NCI-H128 (cell line): ENCODE measurements at regions not wholly inside any gene's neighbourhood (a gene's known extent, or its start where the extent isn't known, plus 50 kb on each side); places are given as distances from the start of the nearest gene placed in this dataset.
"Not testable (repeated sequence)": the region's sequence is repeated elsewhere in the genome, so short reads cannot be mapped to it uniquely, and the experiment has no call there.

Source experiments
- DNase-seq: peaks from one replicate; lab custom pipeline; 2025; ENCODE audit not compliant: unreplicated experiment; lab: John Stamatoyannopoulos, UW

- DNase-seq = no peak
These were observed 50.9 kb upstream of the PDE1A start for GRCh38 chr2:182477774-182478173.

DNA sequence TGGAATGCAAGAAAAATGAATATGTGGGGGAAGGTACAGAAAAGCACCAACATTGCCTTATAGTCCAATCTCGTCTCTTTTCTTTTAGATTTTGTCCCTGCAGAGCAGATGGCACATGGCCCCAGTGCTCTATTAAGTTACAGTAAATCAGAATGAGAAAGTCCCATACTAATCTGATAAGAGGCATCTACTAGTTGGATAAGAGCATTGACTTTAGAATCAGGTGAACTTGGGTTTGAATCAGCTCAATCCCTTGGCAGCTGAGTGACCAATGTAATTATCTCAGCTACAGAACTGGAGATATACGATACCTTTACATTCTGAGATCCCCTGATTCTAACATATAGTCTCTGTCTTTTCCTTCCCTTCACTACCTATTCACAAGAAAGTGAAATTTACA lies 54.8 kb upstream of the PDE1A start:
- DNase-seq = no peak

- DNase-seq = no peak
These were observed 55.7 kb upstream of the PDE1A start for GRCh38 chr2:182482511-182482910.

GRCh38 chr2:182496596-182496995 lies 69.8 kb upstream of the PDE1A start:
- no peak for DNase-seq

GRCh38 chr2:182499706-182500470 lies 73.1 kb upstream of the PDE1A start:
- no peak for DNase-seq

- DNase-seq = no peak
These were observed 77.0 kb upstream of the PDE1A start for GRCh38 chr2:182503886-182504285.

GRCh38 chr2:182504903-182505302 lies 78.1 kb upstream of the PDE1A start:
- no peak for DNase-seq

GRCh38 chr2:182506606-182507005 lies 79.8 kb upstream of the PDE1A start:
- no peak for DNase-seq

DNA sequence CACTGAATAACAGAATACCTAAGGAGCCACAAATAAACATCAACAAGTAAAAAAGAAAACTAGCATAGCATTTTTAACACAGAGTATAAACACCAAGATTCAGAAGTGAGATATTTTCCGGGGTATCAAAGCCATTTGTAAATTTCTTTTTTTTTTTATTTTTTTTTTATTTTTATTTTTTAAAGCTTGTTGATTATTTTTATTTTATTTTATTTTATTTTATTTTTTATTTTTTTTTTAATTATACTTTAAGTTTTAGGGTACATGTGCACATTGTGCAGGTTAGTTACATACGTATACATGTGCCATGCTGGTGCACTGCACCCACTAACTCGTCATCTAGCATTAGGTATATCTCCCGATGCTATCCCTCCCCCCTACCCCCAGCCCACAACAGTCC lies 81.7 kb upstream of the PDE1A start:
- DNase-seq = not testable (repeated sequence)

GRCh38 chr2:182509216-182509615 lies 82.4 kb upstream of the PDE1A start:
- no peak for DNase-seq

GRCh38 chr2:182521453-182522404 lies 94.9 kb upstream of the PDE1A start:
- no peak for DNase-seq

- no peak for DNase-seq
These were observed 95.6 kb upstream of the PDE1A start for GRCh38 chr2:182522405-182522896.

DNA sequence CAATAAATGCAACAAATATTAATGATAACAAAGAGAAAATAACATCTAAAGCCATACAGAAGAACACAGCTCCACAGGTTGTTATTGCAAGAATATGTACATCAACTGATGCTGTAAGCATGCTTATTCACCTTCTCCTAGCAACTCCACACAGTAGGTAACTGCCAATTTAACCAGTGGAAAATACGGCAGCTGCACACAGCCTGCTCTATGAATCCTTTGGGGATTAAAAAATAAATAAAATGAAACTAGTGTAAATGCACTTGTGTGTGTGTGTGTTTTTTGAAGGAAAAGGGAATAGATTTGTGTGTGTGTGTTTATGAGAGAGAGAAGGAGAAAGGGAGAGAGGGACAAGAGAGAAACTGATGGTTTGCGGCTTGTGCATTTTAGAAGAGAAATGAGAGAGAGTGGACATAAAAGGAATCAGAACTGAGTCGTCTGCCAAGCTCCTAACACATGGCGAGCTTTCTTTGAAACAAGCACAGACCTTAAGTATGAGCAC lies 96.2 kb upstream of the PDE1A start:
- no peak for DNase-seq

- DNase-seq = no peak
These were observed 103.8 kb upstream of the PDE1A start for GRCh38 chr2:182530636-182531035.

- DNase-seq = no peak
These were observed 113.4 kb upstream of the PDE1A start for GRCh38 chr2:182540252-182540651.

DNA sequence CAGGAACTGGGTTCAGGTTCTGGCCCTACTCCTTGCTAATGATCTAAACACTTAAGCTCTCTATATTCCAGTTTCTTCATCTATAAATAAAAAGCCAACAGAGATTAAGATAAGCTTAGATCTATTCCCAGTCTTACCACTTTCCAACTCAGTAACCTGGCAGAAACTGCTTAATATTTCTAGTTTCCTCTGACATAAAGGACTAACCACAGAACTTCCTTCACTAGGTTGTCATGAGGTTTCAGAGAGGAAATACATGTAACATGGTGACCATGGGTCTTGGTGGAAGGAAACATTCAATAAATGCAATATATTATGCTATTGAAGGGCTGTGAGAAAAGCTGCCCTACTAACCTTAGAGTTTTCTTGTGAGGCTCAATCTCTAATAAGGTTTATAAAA lies 114.4 kb upstream of the PDE1A start:
- DNase-seq = no peak

DNA sequence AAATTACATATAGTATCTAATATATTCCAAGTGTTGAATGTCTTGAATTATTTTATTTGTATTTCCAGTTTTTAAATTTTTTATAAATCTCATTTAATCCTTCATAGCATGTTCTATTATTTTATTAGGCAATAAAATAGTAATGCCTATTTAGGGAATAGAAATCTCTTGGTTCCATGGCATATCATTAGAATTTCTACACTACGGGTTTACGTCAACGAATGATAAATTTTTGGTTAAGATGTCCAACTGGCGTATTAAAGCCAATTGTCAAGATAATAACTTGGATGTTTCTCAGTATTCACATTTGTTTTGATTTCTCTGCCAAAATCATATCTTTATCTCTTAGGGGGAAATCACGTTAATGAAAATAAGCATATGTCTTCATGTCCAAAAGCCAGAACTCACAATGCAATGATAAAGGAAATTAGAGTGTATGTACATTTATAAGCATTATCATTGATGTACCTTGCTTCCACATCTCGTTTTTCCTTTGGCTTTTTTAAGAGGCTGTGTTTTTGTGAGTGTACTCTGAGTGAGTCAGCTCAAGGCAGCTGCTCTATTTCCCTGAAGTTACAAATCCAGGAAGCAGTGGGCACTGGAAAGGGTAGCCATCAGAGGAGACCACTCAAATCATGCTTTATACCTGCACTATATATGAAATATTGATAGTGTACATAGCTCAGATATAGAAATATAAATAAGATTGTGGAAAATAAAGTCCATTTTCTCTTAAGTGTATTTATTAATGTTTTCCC lies 115.8 kb upstream of the PDE1A start:
- no peak for DNase-seq

DNA sequence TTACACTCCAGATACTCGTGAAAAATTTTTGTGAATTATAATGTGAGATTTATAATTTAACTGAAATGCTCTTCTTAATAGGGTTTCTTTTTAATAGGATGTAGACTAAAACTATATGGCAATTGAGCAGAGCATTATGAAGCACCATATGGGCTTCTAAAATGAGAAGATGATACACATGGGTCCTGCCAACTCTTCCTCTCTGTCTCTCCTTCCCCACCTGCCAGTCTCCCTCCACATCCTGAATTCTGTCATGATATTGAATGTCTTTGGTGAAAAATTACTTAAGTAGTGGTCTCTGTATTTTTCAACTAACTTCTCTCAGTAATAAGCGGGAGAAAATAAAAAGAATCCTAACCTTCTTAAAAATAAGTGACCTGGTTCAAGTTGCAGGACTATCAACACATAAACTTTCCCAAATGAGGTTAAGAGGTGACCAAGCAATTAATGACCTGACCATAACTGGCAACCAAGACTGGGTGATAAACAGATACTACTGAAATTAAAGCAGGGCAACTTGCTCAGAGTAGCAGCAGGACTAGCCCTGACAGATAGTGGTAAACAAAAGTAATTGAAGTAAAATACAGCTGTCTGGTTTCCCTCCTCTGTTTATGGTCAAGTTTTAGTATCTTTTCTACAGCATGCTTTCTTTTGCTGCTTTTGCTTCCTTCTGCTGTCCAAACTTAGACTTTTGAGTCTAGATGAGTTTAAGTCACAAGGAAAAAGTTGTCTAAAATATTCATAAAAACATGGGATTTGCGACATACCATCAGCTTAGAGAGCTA lies 117.1 kb upstream of the PDE1A start:
- no peak for DNase-seq

GRCh38 chr2:182545420-182546167 lies 118.8 kb upstream of the PDE1A start:
- DNase-seq = no peak
